ENCODE measurements at regions not wholly inside any gene's neighbourhood (a gene's known extent, or its start where the extent isn't known, plus 50 kb on each side); places are given as distances from the start of the nearest gene placed in this dataset.
"Not testable (repeated sequence)": the region's sequence is repeated elsewhere in the genome, so short reads cannot be mapped to it uniquely, and the experiment has no call there.

DNA sequence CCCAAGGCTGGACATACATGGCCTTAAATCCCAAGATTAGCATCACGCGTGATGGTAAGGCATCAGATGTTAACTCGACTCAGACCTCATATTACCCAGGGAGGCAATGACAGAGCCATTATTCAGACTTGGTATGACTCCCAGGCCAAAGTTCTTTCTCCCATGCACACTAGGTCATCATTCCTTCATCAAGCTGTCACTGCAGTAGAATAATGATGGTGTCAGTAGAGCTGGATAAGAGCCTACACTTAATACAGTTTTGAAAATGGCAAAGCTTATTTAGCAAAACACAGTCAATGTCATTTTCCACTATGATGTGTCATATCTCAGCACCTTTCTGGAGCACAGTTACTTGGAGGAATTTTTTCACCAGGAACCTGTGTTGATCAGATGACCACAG lies 663.3 kb downstream of the SUCLG1 start:
- Histone ChIP-seq H3K36me3 (ENCODE audit: insufficient read depth, low read length) (no peaks in the 10 kb centered on the region), H3K9me3 (ENCODE audit: insufficient read depth, low read length, severe bottlenecking) (no peaks in the 10 kb centered on the region), H2AFZ (ENCODE audit: low read depth, low read length) (no peak overlapping the region), H3K27ac (ENCODE audit: low read length) (no peak overlapping the region), H4K20me1 (ENCODE audit: insufficient read depth, low read length) (no peaks in the 10 kb centered on the region), H3K79me2 (ENCODE audit: insufficient read depth, low read length) (no peaks in the 10 kb centered on the region), H3K4me2 (ENCODE audit: insufficient read depth, low read length) (no peak overlapping the region), H3K9ac (ENCODE audit: low read depth, low read length) (no peak overlapping the region), H3K27me3 (ENCODE audit: insufficient read depth, low read length, poor library complexity) (no peaks in the 10 kb centered on the region), H3K4me3 (ENCODE audit: low read depth in 1 of 2, low read length in 2 of 2) (no peak overlapping the region), H3K4me1 (ENCODE audit: insufficient read depth, low read length) (no peaks in the 10 kb centered on the region)
- no peak for DNase-seq
- no peak for TF ChIP-seq EZH2 (IDR thresholded peaks at IDR 0.05; ENCODE audit: borderline replicate concordance, low read depth, low read length, severe bottlenecking)
- no peak for TF ChIP-seq CTCF (IDR thresholded peaks at IDR 0.05; ENCODE audit: borderline replicate concordance, extremely low read depth, low read length, poor library complexity, severe bottlenecking)
- no peak for ATAC-seq (ENCODE audit: insufficient read depth, low read depth)

GRCh38 chr2:83790467-83790866 lies 668.6 kb downstream of the SUCLG1 start:
- H3K36me3 ChIP-seq (ENCODE audit: insufficient read depth, low read length); H3K9me3 ChIP-seq (ENCODE audit: insufficient read depth, low read length, severe bottlenecking); H4K20me1 ChIP-seq (ENCODE audit: insufficient read depth, low read length); H3K9ac ChIP-seq (ENCODE audit: low read depth, low read length); H3K79me2 ChIP-seq (ENCODE audit: insufficient read depth, low read length); DNase-seq; H3K27me3 ChIP-seq (ENCODE audit: insufficient read depth, low read length, poor library complexity); H3K4me1 ChIP-seq (ENCODE audit: insufficient read depth, low read length); H3K4me3 ChIP-seq (ENCODE audit: low read depth in 1 of 2, low read length in 2 of 2); H3K4me2 ChIP-seq (ENCODE audit: insufficient read depth, low read length); ATAC-seq (ENCODE audit: insufficient read depth, low read depth); H3K27ac ChIP-seq (ENCODE audit: low read length); H2AFZ ChIP-seq (ENCODE audit: low read depth, low read length): not testable (repeated sequence)

DNA sequence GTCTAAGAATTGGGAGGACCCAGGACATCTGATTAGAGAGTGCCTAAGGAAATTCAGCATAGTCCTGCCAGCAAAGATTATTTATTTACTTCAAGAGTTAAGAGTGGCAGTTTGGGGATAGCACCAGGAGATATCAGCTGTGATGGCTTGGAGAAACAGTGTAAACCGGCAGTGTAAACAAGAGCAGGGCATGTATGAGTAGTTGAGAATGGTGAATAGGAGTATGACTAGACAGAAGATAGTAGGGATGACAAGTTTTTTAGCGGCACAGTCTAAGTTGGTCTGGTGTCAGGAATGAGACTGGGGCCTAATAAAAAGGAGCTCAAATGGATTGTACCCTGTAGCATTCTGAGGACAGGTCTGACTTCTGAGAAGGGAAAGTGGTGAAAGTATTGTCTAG lies 669.4 kb downstream of the SUCLG1 start:
- not testable (repeated sequence) for H3K27ac ChIP-seq (ENCODE audit: low read length); ATAC-seq (ENCODE audit: insufficient read depth, low read depth); DNase-seq

GRCh38 chr2:83788938-83789566 lies 670.0 kb downstream of the SUCLG1 start:
- DNase-seq; H3K27ac ChIP-seq (ENCODE audit: low read length); H3K9me3 ChIP-seq (ENCODE audit: insufficient read depth, low read length, severe bottlenecking); H3K9ac ChIP-seq (ENCODE audit: low read depth, low read length); H3K4me1 ChIP-seq (ENCODE audit: insufficient read depth, low read length); H2AFZ ChIP-seq (ENCODE audit: low read depth, low read length); ATAC-seq (ENCODE audit: insufficient read depth, low read depth); H3K79me2 ChIP-seq (ENCODE audit: insufficient read depth, low read length); H3K36me3 ChIP-seq (ENCODE audit: insufficient read depth, low read length); H3K27me3 ChIP-seq (ENCODE audit: insufficient read depth, low read length, poor library complexity); H4K20me1 ChIP-seq (ENCODE audit: insufficient read depth, low read length); H3K4me2 ChIP-seq (ENCODE audit: insufficient read depth, low read length); H3K4me3 ChIP-seq (ENCODE audit: low read depth in 1 of 2, low read length in 2 of 2): not testable (repeated sequence)

More for the DNA sequence above, 669.4 kb downstream of the SUCLG1 start:
- not testable (repeated sequence) for H3K9me3 ChIP-seq (ENCODE audit: insufficient read depth, low read length, severe bottlenecking); H3K36me3 ChIP-seq (ENCODE audit: insufficient read depth, low read length); H3K9ac ChIP-seq (ENCODE audit: low read depth, low read length); H3K4me2 ChIP-seq (ENCODE audit: insufficient read depth, low read length); H2AFZ ChIP-seq (ENCODE audit: low read depth, low read length); H3K79me2 ChIP-seq (ENCODE audit: insufficient read depth, low read length); H3K4me1 ChIP-seq (ENCODE audit: insufficient read depth, low read length); H3K27me3 ChIP-seq (ENCODE audit: insufficient read depth, low read length, poor library complexity); H3K4me3 ChIP-seq (ENCODE audit: low read depth in 1 of 2, low read length in 2 of 2); H4K20me1 ChIP-seq (ENCODE audit: insufficient read depth, low read length)

DNA sequence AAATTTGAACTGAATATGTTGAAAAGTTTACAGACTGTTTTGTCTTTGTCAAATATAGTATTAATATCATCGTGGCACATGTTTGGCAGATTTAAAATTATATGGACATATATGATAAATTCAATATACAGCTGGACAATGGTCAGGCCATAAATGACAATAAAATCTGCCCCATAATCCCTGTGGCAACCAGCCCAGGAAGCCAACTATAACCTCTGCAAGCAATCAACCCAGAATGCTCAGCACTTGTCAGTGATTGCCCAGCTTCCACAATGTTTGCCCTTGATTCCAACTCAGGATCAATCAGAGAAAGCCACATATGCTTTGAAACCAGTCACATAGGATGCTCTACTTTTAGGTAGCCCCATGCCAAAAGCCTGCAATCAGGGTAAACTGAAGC lies 671.9 kb downstream of the SUCLG1 start:
- Histone ChIP-seq H3K4me2 (ENCODE audit: insufficient read depth, low read length) (no peak overlapping the region), H4K20me1 (ENCODE audit: insufficient read depth, low read length) (no peaks in the 10 kb centered on the region), H2AFZ (ENCODE audit: low read depth, low read length) (no peak overlapping the region), H3K79me2 (ENCODE audit: insufficient read depth, low read length) (no peaks in the 10 kb centered on the region), H3K9ac (ENCODE audit: low read depth, low read length) (no peak overlapping the region), H3K27me3 (ENCODE audit: insufficient read depth, low read length, poor library complexity) (no peaks in the 10 kb centered on the region), H3K9me3 (ENCODE audit: insufficient read depth, low read length, severe bottlenecking) (no peaks in the 10 kb centered on the region), H3K4me1 (ENCODE audit: insufficient read depth, low read length) (no peaks in the 10 kb centered on the region), H3K4me3 (ENCODE audit: low read depth in 1 of 2, low read length in 2 of 2) (no peak overlapping the region), H3K36me3 (ENCODE audit: insufficient read depth, low read length) (no peaks in the 10 kb centered on the region), H3K27ac (ENCODE audit: low read length) (no peak overlapping the region)
- ATAC-seq (ENCODE audit: insufficient read depth, low read depth), result no peak
- TF ChIP-seq CTCF (IDR thresholded peaks at IDR 0.05; ENCODE audit: borderline replicate concordance, extremely low read depth, low read length, poor library complexity, severe bottlenecking) (no peak), EZH2 (IDR thresholded peaks at IDR 0.05; ENCODE audit: borderline replicate concordance, low read depth, low read length, severe bottlenecking) (no peak)
- no peak for DNase-seq
